Large intestine (tissue), 3 donors: ENCODE measurements at regions not wholly inside any gene's neighbourhood (a gene's known extent, or its start where the extent isn't known, plus 50 kb on each side); places are given as distances from the start of the nearest gene placed in this dataset.

Experiments used
- DNase-seq, 2 donors: peaks; one replicate each; pipeline versions ENCODE4 v3.0.0 to v3.0.0-alpha.2; 2013
- H3K27ac ChIP-seq: one replicate; pipeline ENCODE4 v1.5.1; 2013; ENCODE audit warnings: low read length
- H3K27me3 ChIP-seq: 2 replicates; pipeline ENCODE4 v1.6.1; 2013; ENCODE audit warnings: low read length; ENCODE audit not compliant: control insufficient read depth, insufficient read depth
- H3K36me3 ChIP-seq: 2 replicates; pipeline ENCODE4 v1.6.1; 2013; ENCODE audit warnings: low read length; ENCODE audit not compliant: control insufficient read depth, insufficient read depth
- H3K4me1 ChIP-seq: one replicate; pipeline ENCODE4 v1.6.1; 2013; ENCODE audit warnings: low read length; ENCODE audit not compliant: control insufficient read depth, insufficient read depth
- H3K4me3 ChIP-seq: one replicate; pipeline ENCODE4 v1.5.1; 2013; ENCODE audit warnings: low read length
- H3K9me3 ChIP-seq: one replicate; pipeline ENCODE4 v1.6.1; 2013; ENCODE audit warnings: mild to moderate bottlenecking, low read depth, low read length, moderate library complexity; ENCODE audit not compliant: control insufficient read depth
- WGBS: methylation state at CpG from one replicate; pipeline ENCODE4 v1.1.5; 2013; ENCODE audit warnings: low lambda C conversion rate; ENCODE audit not compliant: insufficient coverage; 5-methylcytosine and 5-hydroxymethylcytosine counted together

- WGBS = no CpG with 5 or more reads among the region's 4 CpGs
- no peak for DNase-seq
- no peaks in the 10 kb centered on the region for H3K4me1 ChIP-seq
- H3K4me3 ChIP-seq = no peak overlapping the region
- no peaks in the 10 kb centered on the region for H3K36me3 ChIP-seq
- H3K27me3 ChIP-seq = no peaks in the 10 kb centered on the region
- no peaks in the 10 kb centered on the region for H3K9me3 ChIP-seq
- H3K27ac ChIP-seq = no peak overlapping the region
Measured at GRCh38 chrX:7412840-7413239, 264.9 kb upstream of the PUDP start.

- Histone ChIP-seq H3K27ac (no peak overlapping the region), H3K4me1 (no peaks in the 10 kb centered on the region), H3K4me3 (no peak overlapping the region), H3K36me3 (no peaks in the 10 kb centered on the region), H3K27me3 (no peaks in the 10 kb centered on the region), H3K9me3 (no peaks in the 10 kb centered on the region)
- no CpG with 5 or more reads among the region's 5 CpGs for WGBS
- no peak for DNase-seq
Measured at GRCh38 chrX:7409866-7410265, 261.9 kb upstream of the PUDP start.

GRCh38 chrX:7399373-7399772 is 251.4 kb upstream of the PUDP start:
- no CpG with 5 or more reads among the region's 2 CpGs for WGBS
- Histone ChIP-seq H3K27me3 (no peaks in the 10 kb centered on the region), H3K27ac (no peak overlapping the region), H3K9me3 (no peaks in the 10 kb centered on the region), H3K36me3 (no peaks in the 10 kb centered on the region), H3K4me3 (no peak overlapping the region), H3K4me1 (no peaks in the 10 kb centered on the region)
- DNase-seq = no peak

GRCh38 chrX:7390441-7390840 is 242.5 kb upstream of the PUDP start:
- H3K27ac ChIP-seq = no peak overlapping the region
- H3K27me3 ChIP-seq = no peaks in the 10 kb centered on the region
- no peak overlapping the region for H3K4me3 ChIP-seq
- WGBS = no CpG with 5 or more reads among the region's 2 CpGs
- H3K36me3 ChIP-seq = no peaks in the 10 kb centered on the region
- DNase-seq = no peak
- no peaks in the 10 kb centered on the region for H3K9me3 ChIP-seq
- H3K4me1 ChIP-seq = no peaks in the 10 kb centered on the region

GRCh38 chrX:7389576-7389975 is 241.6 kb upstream of the PUDP start:
- Histone ChIP-seq H3K4me3 (no peak overlapping the region), H3K4me1 (no peaks in the 10 kb centered on the region), H3K27me3 (no peaks in the 10 kb centered on the region), H3K36me3 (no peaks in the 10 kb centered on the region), H3K27ac (no peak overlapping the region), H3K9me3 (no peaks in the 10 kb centered on the region)
- no peak for DNase-seq
- no CpG with 5 or more reads among the region's 2 CpGs for WGBS

- no peaks in the 10 kb centered on the region for H3K27me3 ChIP-seq
- H3K4me1 ChIP-seq = no peaks in the 10 kb centered on the region
- no peak overlapping the region for H3K4me3 ChIP-seq
- H3K27ac ChIP-seq = no peak overlapping the region
- H3K36me3 ChIP-seq = no peaks in the 10 kb centered on the region
- no peaks in the 10 kb centered on the region for H3K9me3 ChIP-seq
- DNase-seq = no peak
- WGBS = no CpG with 5 or more reads among the region's 4 CpGs
Measured at GRCh38 chrX:7385131-7385530, 237.2 kb upstream of the PUDP start.

- no peak for DNase-seq
- Histone ChIP-seq H3K27me3 (no peaks in the 10 kb centered on the region), H3K4me3 (no peak overlapping the region), H3K4me1 (no peaks in the 10 kb centered on the region), H3K27ac (no peak overlapping the region), H3K36me3 (no peaks in the 10 kb centered on the region), H3K9me3 (no peaks in the 10 kb centered on the region)
- WGBS = no CpG with 5 or more reads among the region's 3 CpGs
Measured at GRCh38 chrX:7378406-7378805, 230.5 kb upstream of the PUDP start.

GRCh38 chrX:7372825-7373525 is 225.0 kb upstream of the PUDP start:
- H3K9me3 ChIP-seq = no peaks in the 10 kb centered on the region
- H3K27me3 ChIP-seq = no peaks in the 10 kb centered on the region
- H3K27ac ChIP-seq = no peak overlapping the region
- no peak overlapping the region for H3K4me3 ChIP-seq
- DNase-seq = no peak
- no CpG with 5 or more reads among the region's 7 CpGs for WGBS
- no peaks in the 10 kb centered on the region for H3K4me1 ChIP-seq
- no peaks in the 10 kb centered on the region for H3K36me3 ChIP-seq

- no peaks in the 10 kb centered on the region for H3K4me1 ChIP-seq
- H3K4me3 ChIP-seq = no peak overlapping the region
- H3K27me3 ChIP-seq = no peaks in the 10 kb centered on the region
- whole genome bisulfite sequencing = no CpG with 5 or more reads among the region's 2 CpGs
- H3K36me3 ChIP-seq = no peaks in the 10 kb centered on the region
- H3K27ac ChIP-seq = no peak overlapping the region
- DNase-seq = no peak
- no peaks in the 10 kb centered on the region for H3K9me3 ChIP-seq
Measured at GRCh38 chrX:7362111-7362510, 214.2 kb upstream of the PUDP start.

- H3K36me3 ChIP-seq = no peaks in the 10 kb centered on the region
- H3K4me3 ChIP-seq = no peak overlapping the region
- no peaks in the 10 kb centered on the region for H3K9me3 ChIP-seq
- H3K27me3 ChIP-seq = no peaks in the 10 kb centered on the region
- WGBS = no CpG with 5 or more reads among the region's 1 CpG
- DNase-seq = no peak
- no peaks in the 10 kb centered on the region for H3K4me1 ChIP-seq
- H3K27ac ChIP-seq = no peak overlapping the region
Measured at GRCh38 chrX:7351926-7352325, 204.0 kb upstream of the PUDP start.

GRCh38 chrX:7347465-7347864 is 199.5 kb upstream of the PUDP start:
- DNase-seq = no peak
- Histone ChIP-seq H3K4me1 (no peaks in the 10 kb centered on the region), H3K9me3 (no peaks in the 10 kb centered on the region), H3K27ac (no peak overlapping the region), H3K36me3 (no peaks in the 10 kb centered on the region), H3K4me3 (no peak overlapping the region), H3K27me3 (no peaks in the 10 kb centered on the region)
- WGBS = no CpG with 5 or more reads among the region's 5 CpGs
